GM04503 (cell line): ENCODE measurements at regions not wholly inside any gene's neighbourhood (a gene's known extent, or its start where the extent isn't known, plus 50 kb on each side); places are given as distances from the start of the nearest gene placed in this dataset.

ENCODE experiments used
- DNase-seq: peaks from one replicate; pipeline ENCODE4 v3.0.0-alpha.2; 2012; ENCODE audit warnings: low read depth

- no peak for DNase-seq
Measured at GRCh38 chr12:126772171-126772864, 1494.7 kb upstream of the TMEM132C start.

DNA sequence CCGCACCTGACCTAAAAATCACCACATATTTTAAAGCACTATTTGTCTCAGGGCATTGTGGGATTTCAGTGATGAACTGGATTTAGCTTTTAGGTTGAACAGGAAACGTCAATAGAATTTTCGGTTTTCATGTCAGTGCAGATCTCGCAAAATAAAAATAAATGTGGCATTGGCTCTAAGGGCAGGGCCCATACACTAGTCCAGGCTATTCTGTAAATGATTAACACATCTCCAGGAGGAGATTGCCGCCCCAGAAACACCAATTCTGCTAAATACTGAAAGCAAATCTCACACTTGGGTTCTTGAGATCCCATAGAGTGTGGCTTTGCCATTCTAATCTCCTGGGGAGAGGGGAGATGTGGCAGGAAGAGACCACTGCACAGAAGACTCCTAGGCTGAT lies 1494.0 kb upstream of the TMEM132C start:
- DNase-seq = no peak

DNA sequence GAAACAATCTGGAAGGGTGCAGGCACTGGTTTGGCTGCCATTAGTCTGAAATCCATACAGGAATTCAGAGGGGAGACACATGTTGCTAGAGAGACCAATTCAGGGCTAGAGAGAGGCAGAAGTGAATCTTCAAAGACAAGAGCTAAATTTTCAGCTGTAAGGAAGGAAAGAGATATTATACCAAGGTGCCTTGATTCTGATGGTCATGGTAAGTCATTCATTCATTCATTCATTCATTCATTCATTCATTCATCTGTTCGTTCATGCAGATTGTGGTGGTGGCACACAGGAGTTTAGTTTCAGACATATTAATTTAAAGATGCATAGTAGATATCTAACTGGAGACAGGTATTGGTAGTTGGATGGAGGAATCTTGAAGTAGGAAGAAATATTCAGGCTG lies 1493.5 kb upstream of the TMEM132C start:
- no peak for DNase-seq

- no peak for DNase-seq
Measured at GRCh38 chr12:126776026-126776655, 1490.8 kb upstream of the TMEM132C start.

DNA sequence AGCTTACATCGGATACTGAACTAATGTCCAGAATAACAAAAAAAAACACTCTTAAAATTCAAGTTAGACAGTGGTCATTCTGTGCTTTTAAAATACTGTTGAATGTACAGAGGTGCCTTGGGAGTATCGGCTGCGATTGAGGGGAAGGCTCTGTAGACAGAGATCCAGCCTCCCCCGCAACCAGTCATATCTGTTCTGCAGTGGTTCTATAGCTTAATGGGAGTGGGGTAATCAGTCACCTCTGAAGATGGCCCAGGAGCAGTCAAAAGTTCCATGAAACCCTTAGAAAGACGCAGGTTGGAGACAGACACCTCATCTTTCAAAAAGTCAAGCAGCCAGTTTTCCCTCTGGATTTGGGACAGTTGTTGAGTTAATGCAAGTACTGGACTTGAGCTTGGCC lies 1486.6 kb upstream of the TMEM132C start:
- DNase-seq = no peak

GRCh38 chr12:126781593-126781992 lies 1485.4 kb upstream of the TMEM132C start:
- no peak for DNase-seq

DNA sequence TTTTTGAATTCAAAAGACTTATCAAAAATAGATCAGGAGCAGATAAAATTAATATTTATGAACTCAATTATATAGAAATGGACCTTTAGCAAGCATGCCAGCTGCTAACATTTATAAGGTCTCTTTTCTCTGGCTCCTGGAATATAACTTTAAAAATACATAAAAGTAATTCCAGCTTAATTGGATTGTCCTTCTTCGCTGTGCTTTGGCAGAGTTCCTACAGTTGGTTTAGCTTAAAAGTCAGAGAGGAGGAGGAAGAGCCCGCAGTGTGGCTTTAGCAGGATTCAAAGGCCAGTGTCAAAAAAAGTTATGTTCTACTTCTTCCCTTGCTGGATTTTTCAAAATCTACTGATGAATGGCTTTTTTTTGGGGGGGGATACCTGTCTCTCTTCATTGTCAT lies 1484.9 kb upstream of the TMEM132C start:
- no peak for DNase-seq

DNA sequence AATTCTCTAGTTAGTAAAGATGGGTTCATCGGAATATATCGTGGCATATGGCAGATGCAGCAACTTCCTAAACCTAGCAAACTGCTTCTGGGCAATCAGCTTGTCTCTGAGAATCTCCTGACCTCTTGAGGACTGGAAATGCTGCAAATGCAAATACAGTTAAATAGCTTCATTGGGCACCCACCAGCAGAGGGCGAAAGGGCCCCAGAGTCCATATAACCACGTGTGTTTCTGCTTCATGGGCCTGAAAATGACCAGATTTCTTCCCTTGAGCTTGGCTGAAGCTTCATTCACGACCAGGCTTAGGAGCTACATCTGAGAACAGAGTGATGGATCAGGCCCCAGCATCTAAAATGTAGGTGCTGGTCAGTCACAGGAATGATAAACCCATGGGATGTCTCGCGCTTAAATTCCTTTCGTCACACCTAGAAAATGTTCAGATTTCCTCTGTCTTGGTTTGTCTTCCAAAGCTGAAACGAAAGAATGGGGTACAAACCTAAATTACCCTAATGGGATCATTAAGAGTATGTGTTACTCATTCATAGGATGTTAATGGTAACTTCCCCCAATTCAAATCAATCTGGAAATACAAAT lies 1482.5 kb upstream of the TMEM132C start:
- DNase-seq = peak; percentile 4

GRCh38 chr12:126789963-126790362 lies 1477.0 kb upstream of the TMEM132C start:
- no peak for DNase-seq

- DNase-seq = no peak
Measured at GRCh38 chr12:126791122-126791521, 1475.8 kb upstream of the TMEM132C start.

- no peak for DNase-seq
Measured at GRCh38 chr12:126792411-126792810, 1474.6 kb upstream of the TMEM132C start.

- no peak for DNase-seq
Measured at GRCh38 chr12:126797525-126797924, 1469.4 kb upstream of the TMEM132C start.

DNA sequence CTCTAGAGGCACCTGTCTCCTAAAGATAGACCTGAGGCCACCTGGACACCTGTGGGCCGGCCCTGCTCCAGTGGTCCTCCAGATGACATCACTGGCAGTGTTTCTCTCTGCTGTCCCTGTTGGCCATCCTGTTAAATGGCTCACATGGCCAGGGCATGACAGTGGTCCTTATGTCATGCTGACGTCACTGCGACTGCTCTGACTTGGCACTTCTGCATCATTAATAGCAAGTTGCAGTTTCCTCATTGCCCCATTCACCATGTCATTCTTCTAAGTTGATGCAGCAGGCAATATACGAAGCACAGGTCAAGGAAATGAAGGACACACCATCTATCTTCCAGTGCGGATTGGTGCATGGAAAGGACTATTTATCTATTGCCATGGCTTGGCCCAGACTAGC lies 1468.5 kb upstream of the TMEM132C start:
- DNase-seq = no peak

- DNase-seq = no peak
Measured at GRCh38 chr12:126807312-126807865, 1459.6 kb upstream of the TMEM132C start.

- DNase-seq = no peak
Measured at GRCh38 chr12:126811391-126811790, 1455.6 kb upstream of the TMEM132C start.

DNA sequence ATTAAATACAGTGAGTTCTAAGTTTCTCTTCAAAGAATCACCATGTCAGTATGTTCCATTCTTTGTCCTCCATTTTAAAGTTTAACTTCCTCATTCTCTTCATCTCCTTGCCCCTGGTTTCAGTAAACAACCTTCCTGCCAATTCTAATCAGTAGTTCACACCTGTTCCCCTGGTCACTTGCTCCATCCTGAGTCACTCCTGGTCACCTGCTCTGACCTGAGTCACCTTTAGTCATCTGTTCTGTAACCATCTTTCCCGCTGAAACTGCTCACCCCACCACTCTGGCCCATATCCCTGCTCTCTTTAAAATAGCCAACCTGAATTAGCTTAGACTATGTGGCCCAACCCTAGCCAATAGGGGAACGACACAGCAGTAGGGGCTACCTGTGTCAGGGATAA lies 1447.4 kb upstream of the TMEM132C start:
- DNase-seq = no peak

- DNase-seq = no peak
Measured at GRCh38 chr12:126830778-126831680, 1435.9 kb upstream of the TMEM132C start.

DNA sequence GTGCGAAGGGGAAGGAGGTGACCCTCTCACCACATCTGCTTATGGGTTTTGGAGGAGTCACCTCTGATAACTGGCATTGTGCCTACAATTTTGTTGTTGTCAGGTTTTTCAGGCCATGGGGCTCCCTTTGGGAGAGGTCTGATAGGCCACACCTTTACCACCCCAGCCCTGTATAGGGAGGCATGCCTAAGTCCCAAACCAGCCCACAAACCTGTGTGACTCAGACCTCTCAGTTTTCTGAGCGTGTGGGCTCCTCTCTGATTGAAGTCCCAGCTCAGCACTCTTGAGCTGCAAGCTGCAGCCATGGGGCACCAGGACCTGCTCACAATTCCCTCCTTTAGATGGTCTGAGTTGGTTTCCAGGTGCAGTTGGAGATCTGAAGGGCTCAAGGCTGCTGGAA lies 1429.3 kb upstream of the TMEM132C start:
- no peak for DNase-seq

GRCh38 chr12:126843915-126844669 lies 1422.9 kb upstream of the TMEM132C start:
- no peak for DNase-seq

DNA sequence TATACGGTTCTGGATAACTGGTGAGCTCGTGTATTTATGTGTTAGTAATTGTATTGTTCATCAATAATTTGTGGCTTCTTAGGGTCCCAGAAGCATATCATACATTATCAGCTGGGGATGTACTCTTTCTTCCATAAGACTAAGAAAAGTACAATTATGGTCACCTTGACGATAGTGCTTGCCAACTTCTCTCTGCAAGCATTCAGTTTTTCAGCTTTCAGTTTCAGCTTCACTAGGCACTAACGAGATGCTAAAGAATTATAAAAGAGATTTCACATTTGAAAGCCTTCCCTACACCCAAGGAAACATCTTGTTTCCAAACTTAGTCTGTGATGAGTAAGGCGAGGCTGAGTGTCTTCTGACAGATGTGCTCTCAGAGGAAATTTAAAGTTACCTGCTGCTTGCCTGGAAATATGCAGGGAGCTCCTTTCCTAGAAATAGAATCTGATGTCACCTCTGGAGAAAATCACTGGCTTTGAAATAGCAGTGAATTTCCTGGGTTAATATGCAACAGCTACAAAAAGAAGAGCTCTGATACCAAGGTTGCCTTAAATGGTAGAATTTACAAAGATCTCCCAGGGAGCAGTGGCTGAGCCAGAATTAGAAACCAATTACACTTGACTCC lies 1419.9 kb upstream of the TMEM132C start:
- DNase-seq = no peak

DNA sequence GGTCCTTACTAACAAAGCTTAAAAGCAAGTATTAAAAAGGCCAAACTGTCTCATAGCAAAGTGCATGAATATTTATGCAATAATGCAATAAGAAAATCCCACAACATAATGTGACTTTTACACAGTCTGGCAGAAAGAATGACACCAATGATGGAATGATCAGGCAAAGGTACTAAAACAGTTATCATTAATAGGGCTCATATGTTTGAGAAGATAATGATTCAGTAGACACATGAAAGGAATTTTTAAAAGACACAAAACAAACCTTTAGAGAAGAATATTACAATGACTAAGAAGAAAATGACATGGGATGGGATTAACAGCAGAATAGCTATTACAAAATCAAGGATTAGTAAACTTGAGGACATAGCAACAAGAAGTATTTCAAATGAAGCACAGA lies 1411.2 kb upstream of the TMEM132C start:
- DNase-seq = no peak
